ENCODE measurements at regions not wholly inside any gene's neighbourhood (a gene's known extent, or its start where the extent isn't known, plus 50 kb on each side); places are given as distances from the start of the nearest gene placed in this dataset.
A peak's percentile ranks its signal among the peaks of the same experiment; 100 is the strongest.
"Not testable (repeated sequence)": the region's sequence is repeated elsewhere in the genome, so short reads cannot be mapped to it uniquely, and the experiment has no call there.

DNA sequence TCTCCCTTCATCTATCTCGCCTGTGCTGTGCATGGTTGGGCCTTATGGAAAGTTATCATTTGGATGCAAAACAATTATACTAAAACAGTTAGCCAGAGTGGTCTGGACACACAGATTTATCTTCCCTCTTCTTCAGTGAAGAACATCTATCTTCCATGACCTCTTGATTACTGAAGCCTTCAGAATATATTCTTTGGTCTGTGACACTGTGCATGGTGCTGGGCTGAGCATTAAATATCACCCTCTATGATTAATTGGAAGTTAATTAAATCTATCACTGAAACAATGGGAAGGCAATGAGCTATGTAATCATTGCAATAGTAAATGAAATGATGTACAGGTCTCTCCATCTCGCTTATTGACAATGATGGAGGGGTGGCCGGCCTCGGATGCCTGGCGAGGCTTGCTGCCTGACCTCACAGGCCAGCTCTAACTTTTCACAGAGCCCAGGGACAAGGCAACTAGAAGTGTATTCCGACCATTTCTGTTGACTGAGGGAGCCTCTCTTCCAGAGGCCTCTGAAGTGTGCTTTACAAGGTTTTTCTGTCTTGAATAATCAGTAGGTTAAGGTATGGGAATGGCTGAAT is 186.6 kb downstream of the NKX6-1 start:
- ChIA-PET CTCF (no interaction called here), POLR2A (no interaction called here)
- TF ChIP-seq ZNF384 (IDR thresholded peaks at IDR 0.05): no peak
- TF ChIP-seq FOXA1 (IDR thresholded peaks at IDR 0.05): no peak
- no peak for TF ChIP-seq LEF1 (IDR thresholded peaks at IDR 0.05; ENCODE audit: borderline replicate concordance)
- TF ChIP-seq, protein P1, sequence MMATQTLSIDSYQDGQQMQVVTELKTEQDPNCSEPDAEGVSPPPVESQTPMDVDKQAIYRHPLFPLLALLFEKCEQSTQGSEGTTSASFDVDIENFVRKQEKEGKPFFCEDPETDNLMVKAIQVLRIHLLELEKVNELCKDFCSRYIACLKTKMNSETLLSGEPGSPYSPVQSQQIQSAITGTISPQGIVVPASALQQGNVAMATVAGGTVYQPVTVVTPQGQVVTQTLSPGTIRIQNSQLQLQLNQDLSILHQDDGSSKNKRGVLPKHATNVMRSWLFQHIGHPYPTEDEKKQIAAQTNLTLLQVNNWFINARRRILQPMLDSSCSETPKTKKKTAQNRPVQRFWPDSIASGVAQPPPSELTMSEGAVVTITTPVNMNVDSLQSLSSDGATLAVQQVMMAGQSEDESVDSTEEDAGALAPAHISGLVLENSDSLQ (IDR thresholded peaks at IDR 0.05): no peak
- no peak for TF ChIP-seq L3MBTL2 (conservative IDR thresholded peaks at IDR 0.05)
- no peak for TF ChIP-seq SUZ12 (IDR thresholded peaks at IDR 0.05)
- no peak for TF ChIP-seq SP1 (IDR thresholded peaks at IDR 0.05)
- no peak for TF ChIP-seq HDGF (IDR thresholded peaks at IDR 0.05; ENCODE audit: borderline replicate concordance)
- no peak for TF ChIP-seq FOXK2 (IDR thresholded peaks at IDR 0.05)
- TF ChIP-seq FOXM1 (IDR thresholded peaks at IDR 0.05; ENCODE audit: borderline replicate concordance): no peak
- TF ChIP-seq BHLHE40 (IDR thresholded peaks at IDR 0.05; ENCODE audit: borderline replicate concordance): no peak
- no peak for TF ChIP-seq ARNT (IDR thresholded peaks at IDR 0.05)
- TF ChIP-seq CTBP1 (IDR thresholded peaks at IDR 0.05; ENCODE audit: borderline replicate concordance): no peak
- no peak for TF ChIP-seq ELF4 (IDR thresholded peaks at IDR 0.05)
- TF ChIP-seq NFRKB (IDR thresholded peaks at IDR 0.05): no peak
- no peak for TF ChIP-seq TARDBP (IDR thresholded peaks at IDR 0.05)

DNA sequence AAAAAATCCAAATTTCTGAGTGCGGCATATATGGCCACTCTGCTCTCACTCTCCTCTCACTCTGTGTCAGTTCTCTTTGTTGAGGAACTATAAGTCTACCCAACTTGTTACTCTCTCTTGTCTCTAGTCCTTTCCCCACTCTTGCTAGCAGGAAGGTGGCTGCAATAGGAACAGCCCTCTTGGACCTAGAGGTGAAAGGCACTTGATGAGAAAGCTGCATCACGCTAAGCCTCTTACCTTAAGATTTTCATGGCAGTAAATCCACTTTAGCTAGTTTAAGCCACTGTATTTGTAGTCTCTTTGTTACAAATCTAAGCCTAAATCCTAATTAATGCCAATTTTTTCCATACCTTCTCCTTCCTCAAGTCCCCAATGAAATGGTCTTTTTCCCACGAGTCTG is 189.9 kb downstream of the NKX6-1 start:
- ChIA-PET CTCF (no interaction called here), POLR2A (no interaction called here)

More for the DNA sequence above, 186.6 kb downstream of the NKX6-1 start:
- no peak for DNase-seq (ENCODE audit: extremely low spot score)

DNA sequence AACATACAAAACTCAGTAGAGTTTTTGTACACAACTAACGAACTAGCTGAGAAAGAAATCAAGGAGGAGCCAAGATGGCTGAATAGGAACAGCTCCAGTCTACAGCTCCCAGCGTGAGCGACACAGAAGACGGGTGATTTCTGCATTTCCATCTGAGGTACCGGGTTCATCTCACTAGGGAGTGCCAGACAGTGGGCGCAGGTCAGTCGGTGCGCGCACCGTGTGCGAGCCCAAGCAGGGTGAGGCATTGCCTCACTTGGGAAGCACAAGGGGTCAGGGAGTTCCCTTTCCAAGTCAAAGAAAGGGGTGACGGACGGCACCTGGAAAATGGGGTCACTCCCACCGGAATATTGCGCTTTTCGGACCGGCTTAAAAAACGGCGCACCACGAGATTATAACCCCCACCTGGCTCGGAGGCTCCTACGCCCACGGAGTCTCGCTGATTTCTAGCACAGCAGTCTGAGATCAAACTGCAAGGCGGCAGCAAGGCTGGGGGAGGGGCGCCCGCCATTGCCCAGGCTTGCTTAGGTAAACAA is 200.3 kb downstream of the NKX6-1 start:
- POLR2A ChIA-PET; CTCF ChIA-PET; DNase-seq (ENCODE audit: extremely low spot score): not testable (repeated sequence)
- peak; percentile 47; the same call in 1 of the 2 replicates for TF ChIP-seq L3MBTL2 (conservative IDR thresholded peaks at IDR 0.05)
- 0 out of 2 replicates have a peak, but pooled peaks have one; percentile 6 for TF ChIP-seq NFRKB (IDR thresholded peaks at IDR 0.05)

More for the DNA sequence above, 189.9 kb downstream of the NKX6-1 start:
- TF ChIP-seq FOXM1 (IDR thresholded peaks at IDR 0.05; ENCODE audit: borderline replicate concordance) (no peak), BHLHE40 (IDR thresholded peaks at IDR 0.05; ENCODE audit: borderline replicate concordance) (no peak), SP1 (IDR thresholded peaks at IDR 0.05) (no peak), L3MBTL2 (conservative IDR thresholded peaks at IDR 0.05) (no peak), SUZ12 (IDR thresholded peaks at IDR 0.05) (no peak), CTBP1 (IDR thresholded peaks at IDR 0.05; ENCODE audit: borderline replicate concordance) (no peak), ARNT (IDR thresholded peaks at IDR 0.05) (no peak), LEF1 (IDR thresholded peaks at IDR 0.05; ENCODE audit: borderline replicate concordance) (no peak), ELF4 (IDR thresholded peaks at IDR 0.05) (no peak), TARDBP (IDR thresholded peaks at IDR 0.05) (no peak), HDGF (IDR thresholded peaks at IDR 0.05; ENCODE audit: borderline replicate concordance) (no peak)
- TF ChIP-seq, protein P1 (IDR thresholded peaks at IDR 0.05): no peak
- no peak for DNase-seq (ENCODE audit: extremely low spot score)

DNA sequence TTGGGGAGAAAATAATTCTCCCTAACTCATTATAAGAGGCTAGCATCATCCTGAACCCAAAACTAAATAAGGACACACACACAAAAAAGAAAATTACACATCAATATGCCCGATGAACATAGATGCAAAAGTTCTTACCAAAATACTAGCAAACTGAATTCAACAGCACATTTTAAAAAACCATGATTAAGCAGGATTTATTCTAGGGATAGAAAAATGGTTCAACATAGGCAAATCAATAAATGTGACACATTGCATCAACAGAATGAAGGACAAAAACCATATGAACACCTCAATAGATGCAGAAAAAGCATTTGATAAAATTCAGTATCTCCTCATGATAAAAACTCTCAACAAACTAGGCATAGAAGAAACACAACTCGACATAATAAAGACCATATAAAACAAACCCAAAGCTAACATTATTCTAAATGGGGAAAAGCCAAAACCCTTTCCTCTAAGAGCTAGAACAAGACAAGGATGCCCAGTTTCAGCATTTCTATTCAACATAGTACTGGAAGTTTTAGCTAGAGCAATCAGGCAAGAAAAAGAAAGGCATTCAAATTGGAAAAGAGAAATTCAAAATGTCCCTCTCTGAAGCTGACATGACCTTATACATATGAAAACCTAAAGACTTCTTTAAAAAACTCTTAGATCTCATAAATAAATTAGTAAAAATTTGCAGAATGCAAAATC is 200.9 kb downstream of the NKX6-1 start:
- DNase-seq (ENCODE audit: extremely low spot score): no peak
- ChIA-PET POLR2A (no interaction called here), CTCF (no interaction called here)
- TF ChIP-seq NFRKB (IDR thresholded peaks at IDR 0.05): 0 out of 2 replicates have a peak, but pooled peaks have one; percentile 13
- no peak for TF ChIP-seq SP1 (IDR thresholded peaks at IDR 0.05)

DNA sequence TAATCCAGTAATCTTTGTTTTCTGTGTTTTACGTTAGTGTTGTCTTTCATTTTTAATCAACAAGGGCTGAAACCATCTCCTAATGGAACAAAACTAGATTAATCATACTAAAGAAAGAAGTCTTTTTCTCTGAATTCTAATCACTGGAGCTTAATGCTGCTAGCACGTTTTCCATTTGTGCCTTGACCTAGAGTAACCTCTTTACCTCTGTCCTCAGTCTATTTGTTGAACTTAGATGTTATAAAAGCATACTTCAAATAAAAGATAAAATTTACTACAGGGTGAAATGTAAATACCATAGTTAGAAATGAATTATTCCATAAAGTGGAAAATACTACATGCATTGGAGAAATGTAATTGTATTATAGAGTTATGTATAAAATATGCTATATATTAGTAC is 207.1 kb downstream of the NKX6-1 start:
- DNase-seq (ENCODE audit: extremely low spot score): no peak
- POLR2A ChIA-PET: no interaction called here
- no peak for TF ChIP-seq ARNT (IDR thresholded peaks at IDR 0.05)
- no peak for TF ChIP-seq LEF1 (IDR thresholded peaks at IDR 0.05; ENCODE audit: borderline replicate concordance)
- no peak for TF ChIP-seq L3MBTL2 (conservative IDR thresholded peaks at IDR 0.05)
- no peak for TF ChIP-seq CTBP1 (IDR thresholded peaks at IDR 0.05; ENCODE audit: borderline replicate concordance)
- no peak for TF ChIP-seq FOXK2 (IDR thresholded peaks at IDR 0.05)
- no peak for TF ChIP-seq SUZ12 (IDR thresholded peaks at IDR 0.05)
- no peak for TF ChIP-seq FOXA1 (IDR thresholded peaks at IDR 0.05)
- no peak for TF ChIP-seq TARDBP (IDR thresholded peaks at IDR 0.05)
- no peak for TF ChIP-seq ZNF384 (IDR thresholded peaks at IDR 0.05)
- TF ChIP-seq, protein P1 (IDR thresholded peaks at IDR 0.05): no peak
- no peak for TF ChIP-seq NFRKB (IDR thresholded peaks at IDR 0.05)
- TF ChIP-seq SP1 (IDR thresholded peaks at IDR 0.05): no peak
- CTCF ChIA-PET: no interaction called here

DNA sequence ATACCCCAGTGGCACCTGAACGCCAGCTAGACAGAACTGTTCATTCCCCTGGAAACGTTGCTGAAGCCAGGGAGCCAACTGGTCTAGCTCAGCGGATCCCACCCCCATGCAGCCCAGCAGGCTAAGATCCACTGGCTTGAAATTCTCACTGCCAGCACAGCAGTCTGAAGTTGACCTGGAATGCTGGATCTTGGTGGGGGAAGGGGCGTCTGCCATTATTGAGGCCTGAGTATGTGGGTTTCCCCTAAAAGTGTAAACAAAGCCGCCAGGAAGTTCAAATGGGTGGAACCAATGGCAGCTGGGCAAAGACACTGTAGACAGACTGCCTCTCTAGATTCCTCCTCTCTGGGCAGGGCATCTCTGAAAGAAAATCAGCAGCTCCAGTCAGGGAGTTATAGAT is 213.0 kb downstream of the NKX6-1 start:
- no peak for TF ChIP-seq ZNF384 (IDR thresholded peaks at IDR 0.05)
- no peak for TF ChIP-seq ELF4 (IDR thresholded peaks at IDR 0.05)
- TF ChIP-seq SUZ12 (IDR thresholded peaks at IDR 0.05): no peak
- TF ChIP-seq NFRKB (IDR thresholded peaks at IDR 0.05): no peak
- no peak for TF ChIP-seq L3MBTL2 (conservative IDR thresholded peaks at IDR 0.05)
- ChIA-PET POLR2A (no interaction called here), CTCF (no interaction called here)
- DNase-seq (ENCODE audit: extremely low spot score): no peak
